H9 (cell line): ENCODE measurements at regions not wholly inside any gene's neighbourhood (a gene's known extent, or its start where the extent isn't known, plus 50 kb on each side); places are given as distances from the start of the nearest gene placed in this dataset.
A peak's percentile ranks its signal among the peaks of the same experiment; 100 is the strongest.
"Not testable (repeated sequence)": the region's sequence is repeated elsewhere in the genome, so short reads cannot be mapped to it uniquely, and the experiment has no call there.

ENCODE experiments used
- DNase-seq: peaks from one replicate; pipeline ENCODE4 v3.0.0-alpha.2; 2017
- H2AFZ ChIP-seq: one replicate; pipeline ENCODE4 v1.6.1; 2013; ENCODE audit warnings: mild to moderate bottlenecking, low read length, control low read depth, moderate library complexity
- H2AK5ac ChIP-seq: 2 replicates; pipeline ENCODE4 v1.6.1; 2013; ENCODE audit warnings: low read length, control low read depth, mixed read lengths; ENCODE audit not compliant: insufficient read length
- H2BK120ac ChIP-seq: one replicate; pipeline ENCODE4 v1.6.1; 2013; ENCODE audit warnings: low read depth, mild to moderate bottlenecking, low read length, control low read depth, inconsistent platforms; ENCODE audit not compliant: poor library complexity, severe bottlenecking
- H2BK12ac ChIP-seq: 2 replicates; pipeline ENCODE4 v1.6.1; 2013; ENCODE audit warnings: low read length, control low read depth, mixed read lengths, low read depth; ENCODE audit not compliant: insufficient read length
- H2BK15ac ChIP-seq: 2 replicates; pipeline ENCODE4 v1.6.1; 2013; ENCODE audit warnings: low read depth, low read length, control low read depth
- H2BK20ac ChIP-seq: one replicate; pipeline ENCODE4 v1.6.1; 2013; ENCODE audit warnings: low read depth, mild to moderate bottlenecking, low read length, control low read depth, inconsistent platforms; ENCODE audit not compliant: poor library complexity, severe bottlenecking
- H2BK5ac ChIP-seq: 2 replicates; pipeline ENCODE4 v1.6.1; 2013; ENCODE audit warnings: low read length, control low read depth, mixed read lengths; ENCODE audit not compliant: insufficient read length
- H3K14ac ChIP-seq: 2 replicates; pipeline ENCODE4 v1.6.1; 2013; ENCODE audit warnings: low read length, control low read depth; ENCODE audit not compliant: insufficient read depth
- H3K18ac ChIP-seq: 2 replicates; pipeline ENCODE4 v1.6.1; 2013; ENCODE audit warnings: low read depth, mild to moderate bottlenecking, mixed read lengths, low read length, control low read depth; ENCODE audit not compliant: insufficient read length
- H3K23ac ChIP-seq: 2 replicates; pipeline ENCODE4 v1.6.1; 2013; ENCODE audit warnings: low read length, control low read depth, mixed read lengths, low read depth; ENCODE audit not compliant: insufficient read length
- H3K23me2 ChIP-seq: 2 replicates; pipeline ENCODE4 v1.6.1; 2013; ENCODE audit warnings: low read depth, mild to moderate bottlenecking, mixed read lengths, low read length, control low read depth; ENCODE audit not compliant: insufficient read length, poor library complexity, severe bottlenecking
- H3K27ac ChIP-seq: 2 replicates; pipeline ENCODE4 v1.5.1; 2013; ENCODE audit warnings: low read length, control low read depth, mixed read lengths, low read depth; ENCODE audit not compliant: insufficient read length
- H3K27me3 ChIP-seq: 2 replicates; pipeline ENCODE4 v1.6.1; 2013; ENCODE audit warnings: low read length, control low read depth, inconsistent platforms; ENCODE audit not compliant: insufficient read depth
- H3K4ac ChIP-seq: 2 replicates; pipeline ENCODE4 v1.6.1; 2013; ENCODE audit warnings: low read depth, mild to moderate bottlenecking, control low read depth, inconsistent platforms, low read length, moderate library complexity
- H3K4me1 ChIP-seq: 2 replicates; pipeline ENCODE4 v1.6.1; 2013; ENCODE audit warnings: low read length, control low read depth, inconsistent platforms; ENCODE audit not compliant: insufficient read depth
- H3K4me2 ChIP-seq: 2 replicates; pipeline ENCODE4 v1.6.1; 2013; ENCODE audit warnings: low read length, control low read depth, mixed read lengths; ENCODE audit not compliant: insufficient read length, insufficient read depth
- H3K56ac ChIP-seq: 2 replicates; pipeline ENCODE4 v1.6.1; 2013; ENCODE audit warnings: low read depth, mild to moderate bottlenecking, mixed read lengths, low read length, control low read depth; ENCODE audit not compliant: insufficient read length
- H3K79me1 ChIP-seq: 2 replicates; pipeline ENCODE4 v1.6.1; 2013; ENCODE audit warnings: low read depth, mild to moderate bottlenecking, moderate library complexity, low read length, control low read depth, inconsistent platforms; ENCODE audit not compliant: insufficient read depth, poor library complexity, severe bottlenecking
- H3K79me2 ChIP-seq: 2 replicates; pipeline ENCODE4 v1.6.1; 2013; ENCODE audit warnings: low read length, control low read depth, inconsistent platforms; ENCODE audit not compliant: insufficient read depth
- H3K9ac ChIP-seq: 2 replicates; pipeline ENCODE4 v1.6.1; 2013; ENCODE audit warnings: low read length, control low read depth, mixed read lengths; ENCODE audit not compliant: insufficient read length; ENCODE audit errors: extremely low read depth
- H3K9me3 ChIP-seq: one replicate; pipeline ENCODE4 v1.6.1; 2013; ENCODE audit warnings: low read depth, low read length, inconsistent platforms; ENCODE audit not compliant: control insufficient read depth
- H3T11ph ChIP-seq: one replicate; pipeline ENCODE4 v1.6.1; 2013; ENCODE audit warnings: mild to moderate bottlenecking, low read length, control low read depth, inconsistent platforms
- H4K20me1 ChIP-seq: one replicate; pipeline ENCODE4 v1.6.1; 2013; ENCODE audit not compliant: control insufficient read depth, insufficient read length, insufficient read depth
- H4K5ac ChIP-seq: 2 replicates; pipeline ENCODE4 v1.6.1; 2013; ENCODE audit warnings: low read depth, mild to moderate bottlenecking, mixed read lengths, low read length, control low read depth; ENCODE audit not compliant: insufficient read length
- H4K8ac ChIP-seq: replicated peaks from 2 replicates; pipeline ENCODE4 v1.6.1; 2013; ENCODE audit warnings: low read length, control low read depth, mixed read lengths, low read depth; ENCODE audit not compliant: insufficient read length
- H4K91ac ChIP-seq: 2 replicates; pipeline ENCODE4 v1.6.1; 2013; ENCODE audit warnings: low read depth, mild to moderate bottlenecking, moderate library complexity, mixed read lengths, low read length, control low read depth; ENCODE audit not compliant: insufficient read length
- H3K27ac Mint-ChIP-seq, 3 experiments: 2 replicates in 2 of 3; 3 replicates in 1 of 3; pipeline ENCODE4 v1.8.0; 2020 to 2021; ENCODE audit warnings: mixed read lengths in 3 of 3, mild to moderate bottlenecking in 1 of 3, moderate library complexity in 1 of 3
- H3K27me3 Mint-ChIP-seq: 2 replicates; pipeline ENCODE4 v1.8.0; 2021; ENCODE audit warnings: low read depth, mild to moderate bottlenecking, moderate library complexity, mixed read lengths
- H3K36me3 Mint-ChIP-seq, 3 experiments: 2 replicates in 2 of 3; 3 replicates in 1 of 3; pipeline ENCODE4 v1.8.0; 2020 to 2021; ENCODE audit warnings: low read depth in 3 of 3, mixed read lengths in 3 of 3; ENCODE audit not compliant: insufficient read depth in 1 of 3
- H3K4me1 Mint-ChIP-seq, 2 experiments: 2 replicates each; pipeline ENCODE4 v1.8.0; 2020; ENCODE audit warnings: mixed read lengths in 2 of 2
- H3K4me3 Mint-ChIP-seq, 2 experiments: 2 replicates in 1 of 2; 3 replicates in 1 of 2; pipeline ENCODE4 v1.8.0; 2020 to 2021; ENCODE audit warnings: mild to moderate bottlenecking in 2 of 2, mixed read lengths in 2 of 2, moderate library complexity in 1 of 2
- H3K9me3 Mint-ChIP-seq, 2 experiments: 2 replicates in 1 of 2; 3 replicates in 1 of 2; pipeline ENCODE4 v1.8.0; 2020; ENCODE audit warnings: mild to moderate bottlenecking in 2 of 2, mixed read lengths in 2 of 2, moderate library complexity in 1 of 2
- WGBS: extraction: QIAGEN DNeasy Blood & Tissue Kit; methylation state at CpG from one replicate; pipeline ENCODE4 v1.1.7; 2013; ENCODE audit warnings: missing lambda C conversion rate, low lambda C conversion rate, mixed read lengths; ENCODE audit not compliant: insufficient read length; ENCODE audit errors: extremely low coverage; 5-methylcytosine and 5-hydroxymethylcytosine counted together
- TF ChIP-seq, protein P1 (sequence below): fragments of 200-600 bp; sonication (generic); conservative IDR thresholded peaks from 3 replicates; pipeline ENCODE4 v1.8.0; 2021; ENCODE audit warnings: antibody characterized with exemption, mild to moderate bottlenecking

GRCh38 chr2:21379140-21379539, 255.4 kb downstream of the TDRD15 start:
- Mint-ChIP-seq H3K27ac (no peak overlapping the region; a peak in 1 of 7 replicates), H3K4me3 (no peak overlapping the region), H3K9me3 (peaks cover 2 to 4% of the 10 kb centered on the region in 2 experiments; a peak in 2 of 5 replicates), H3K4me1 (peaks cover 7 to 19% of the 10 kb centered on the region in 2 experiments), H3K27me3 (no peaks in the 10 kb centered on the region), H3K36me3 (peaks cover 0 to 3% (median 0%) of the 10 kb centered on the region in 3 experiments; a peak in 2 of 7 replicates)
- Histone ChIP-seq H2AFZ (no peak overlapping the region), H3K18ac (no peak overlapping the region), H3K4me1 (no peaks in the 10 kb centered on the region), H2BK15ac (no peak overlapping the region), H3K14ac (no peak overlapping the region), H4K91ac (no peak overlapping the region), H3K9ac (no peak overlapping the region), H4K5ac (no peak overlapping the region), H3K79me1 (no peaks in the 10 kb centered on the region), H3K9me3 (no peaks in the 10 kb centered on the region), H4K20me1 (no peaks in the 10 kb centered on the region), H3K56ac (no peak overlapping the region), H2AK5ac (no peak overlapping the region), H3K4ac (no peak overlapping the region), H4K8ac (no peak overlapping the region), H2BK5ac (no peak overlapping the region), H3K27me3 (no peaks in the 10 kb centered on the region), H3K27ac (no peak overlapping the region), H2BK120ac (no peak overlapping the region), H3K79me2 (no peaks in the 10 kb centered on the region), H3K23ac (no peak overlapping the region), H3K23me2 (no peaks in the 10 kb centered on the region), H2BK20ac (no peak overlapping the region), H2BK12ac (no peak overlapping the region), H3T11ph (no peak overlapping the region), H3K4me2 (no peak overlapping the region)
- WGBS = no CpG with 5 or more reads among the region's 2 CpGs
- no peak for DNase-seq
- TF ChIP-seq, protein P1, sequence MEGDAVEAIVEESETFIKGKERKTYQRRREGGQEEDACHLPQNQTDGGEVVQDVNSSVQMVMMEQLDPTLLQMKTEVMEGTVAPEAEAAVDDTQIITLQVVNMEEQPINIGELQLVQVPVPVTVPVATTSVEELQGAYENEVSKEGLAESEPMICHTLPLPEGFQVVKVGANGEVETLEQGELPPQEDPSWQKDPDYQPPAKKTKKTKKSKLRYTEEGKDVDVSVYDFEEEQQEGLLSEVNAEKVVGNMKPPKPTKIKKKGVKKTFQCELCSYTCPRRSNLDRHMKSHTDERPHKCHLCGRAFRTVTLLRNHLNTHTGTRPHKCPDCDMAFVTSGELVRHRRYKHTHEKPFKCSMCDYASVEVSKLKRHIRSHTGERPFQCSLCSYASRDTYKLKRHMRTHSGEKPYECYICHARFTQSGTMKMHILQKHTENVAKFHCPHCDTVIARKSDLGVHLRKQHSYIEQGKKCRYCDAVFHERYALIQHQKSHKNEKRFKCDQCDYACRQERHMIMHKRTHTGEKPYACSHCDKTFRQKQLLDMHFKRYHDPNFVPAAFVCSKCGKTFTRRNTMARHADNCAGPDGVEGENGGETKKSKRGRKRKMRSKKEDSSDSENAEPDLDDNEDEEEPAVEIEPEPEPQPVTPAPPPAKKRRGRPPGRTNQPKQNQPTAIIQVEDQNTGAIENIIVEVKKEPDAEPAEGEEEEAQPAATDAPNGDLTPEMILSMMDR = no peak

DNA sequence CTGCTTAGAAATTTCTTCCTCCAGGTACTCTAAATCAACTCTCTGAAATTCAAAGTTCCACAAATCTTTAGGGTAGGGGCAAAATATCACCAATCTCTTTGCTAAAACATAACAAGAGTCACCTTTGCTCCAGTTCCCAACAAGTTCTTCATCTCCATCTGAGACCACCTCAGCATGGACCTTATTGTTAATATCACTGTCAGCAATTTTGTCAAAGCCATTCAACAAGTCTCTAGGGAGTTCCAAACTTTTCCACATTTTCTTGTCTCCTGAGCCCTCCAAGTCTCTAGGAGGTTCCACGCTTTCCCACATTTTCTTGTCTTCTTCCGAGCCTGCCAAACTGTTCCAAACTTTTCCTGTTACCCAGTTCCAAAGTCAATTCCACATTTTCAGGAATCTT, 255.9 kb downstream of the TDRD15 start:
- not testable (repeated sequence) for H3K56ac ChIP-seq, H4K20me1 ChIP-seq, H3K4me2 ChIP-seq, H3K27me3 ChIP-seq, DNase-seq, H3K4me1 ChIP-seq, H3K9me3 Mint-ChIP-seq, H3K4me3 Mint-ChIP-seq, H3K4ac ChIP-seq, H4K8ac ChIP-seq, H3T11ph ChIP-seq, H3K36me3 Mint-ChIP-seq, H3K14ac ChIP-seq, H2BK20ac ChIP-seq, H2AK5ac ChIP-seq, H3K9ac ChIP-seq, H3K79me1 ChIP-seq, H4K91ac ChIP-seq, H2BK12ac ChIP-seq, H2AFZ ChIP-seq, H2BK120ac ChIP-seq, H3K23me2 ChIP-seq, H3K9me3 ChIP-seq, H3K79me2 ChIP-seq, H3K27ac ChIP-seq, H3K18ac ChIP-seq, H3K27me3 Mint-ChIP-seq, H2BK5ac ChIP-seq, H3K23ac ChIP-seq, H2BK15ac ChIP-seq, H4K5ac ChIP-seq
- H3K27ac Mint-ChIP-seq = peak overlapping the region in 1 of 3 experiments; percentile 28; a peak in 2 of 7 replicates
- no CpG with 5 or more reads among the region's 2 CpGs for WGBS
- H3K4me1 Mint-ChIP-seq = peaks cover 7 to 19% of the 10 kb centered on the region in 2 experiments
